Naive thymus-derived CD4-positive, alpha-beta T cell (primary cell): ENCODE measurements at regions not wholly inside any gene's neighbourhood (a gene's known extent, or its start where the extent isn't known, plus 50 kb on each side); places are given as distances from the start of the nearest gene placed in this dataset.
"Not testable (repeated sequence)": the region's sequence is repeated elsewhere in the genome, so short reads cannot be mapped to it uniquely, and the experiment has no call there.

Source experiments
- ATAC-seq: fragments of 150-1000 bp; cut with Tn5 transposase; 2 replicates; pipeline ENCODE4 v1.10.0; 2021; ENCODE audit warnings: mild to moderate bottlenecking, moderate library complexity
- CTCF ChIA-PET: fragments of 350-600 bp; sonication (Branson Sonifier 250); formaldehyde crosslinking; loops from one replicate; lab custom pipeline; 2021; ENCODE audit warnings: antibody characterized with exemption; lab: Charles Lee
- POLR2A ChIA-PET: fragments of 350-600 bp; sonication (Branson Sonifier 250); formaldehyde crosslinking; loops from one replicate; lab custom pipeline; 2021; ENCODE audit warnings: antibody characterized with exemption, inconsistent platforms; lab: Charles Lee
- DNase-seq, 9 donors: peaks; one replicate each; pipeline versions ENCODE4 v3.0.0 to v3.0.0-alpha.2; 2020 to 2022; ENCODE audit warnings: mixed read lengths in 1 of 9
- H3K27ac ChIP-seq: one replicate; pipeline ENCODE4 v1.7.0; 2013; ENCODE audit warnings: mild to moderate bottlenecking, low read depth, low read length, moderate library complexity
- H3K27me3 ChIP-seq, 2 donors: one replicate each; pipeline ENCODE4 v1.7.0; 2013; ENCODE audit warnings: low read length in 2 of 2, mild to moderate bottlenecking in 2 of 2, moderate library complexity in 2 of 2; ENCODE audit not compliant: control insufficient read depth in 2 of 2, insufficient read depth in 2 of 2
- H3K36me3 ChIP-seq, 3 experiments: 1 replicate in 2 of 3; 2 replicates in 1 of 3; pipeline ENCODE4 v1.7.0; 2013; ENCODE audit warnings: low read length in 3 of 3, mild to moderate bottlenecking in 3 of 3, moderate library complexity in 1 of 3; ENCODE audit not compliant: insufficient read depth in 3 of 3, control insufficient read depth in 2 of 3
- H3K4me1 ChIP-seq, 2 donors: one replicate each; pipeline ENCODE4 v1.7.0; 2013; ENCODE audit warnings: low read length in 2 of 2, mild to moderate bottlenecking in 2 of 2, moderate library complexity in 1 of 2; ENCODE audit not compliant: control insufficient read depth in 2 of 2, insufficient read depth in 2 of 2
- H3K4me3 ChIP-seq: 2 replicates; pipeline ENCODE4 v1.7.0; 2013; ENCODE audit warnings: mild to moderate bottlenecking, low read length
- H3K9me3 ChIP-seq, 3 experiments: 1 replicate in 2 of 3; 2 replicates in 1 of 3; pipeline ENCODE4 v1.7.0; 2013; ENCODE audit warnings: low read length in 3 of 3; ENCODE audit not compliant: control insufficient read depth in 2 of 3
- H3K27ac Mint-ChIP-seq, 9 donors: one replicate each; pipeline ENCODE4 v1.8.0; 2020 to 2022; ENCODE audit warnings: mixed read lengths in 9 of 9, mild to moderate bottlenecking in 8 of 9, moderate library complexity in 5 of 9, inconsistent platforms in 2 of 9
- H3K27me3 Mint-ChIP-seq, 5 donors: one replicate each; pipeline ENCODE4 v1.8.0; 2021 to 2022; ENCODE audit warnings: mixed read lengths in 5 of 5, mild to moderate bottlenecking in 1 of 5
- H3K36me3 Mint-ChIP-seq, 5 donors: one replicate each; pipeline ENCODE4 v1.8.0; 2020 to 2022; ENCODE audit warnings: mixed read lengths in 5 of 5, mild to moderate bottlenecking in 3 of 5, inconsistent platforms in 1 of 5
- H3K4me1 Mint-ChIP-seq, 7 donors: one replicate each; pipeline ENCODE4 v1.8.0; 2020 to 2022; ENCODE audit warnings: mixed read lengths in 7 of 7, mild to moderate bottlenecking in 3 of 7, inconsistent platforms in 1 of 7
- H3K4me3 Mint-ChIP-seq, 10 donors: one replicate each; pipeline ENCODE4 v1.8.0; 2020 to 2022; ENCODE audit warnings: mild to moderate bottlenecking in 10 of 10, mixed read lengths in 10 of 10, moderate library complexity in 6 of 10, inconsistent platforms in 2 of 10
- H3K9me3 Mint-ChIP-seq, 11 donors: one replicate each; pipeline ENCODE4 v1.8.0; 2020 to 2022; ENCODE audit warnings: mixed read lengths in 11 of 11, mild to moderate bottlenecking in 4 of 11, inconsistent platforms in 1 of 11, moderate library complexity in 1 of 11
- intact Hi-C, 2 donors: fragments of 100-400 bp; cut with micrococcal nuclease; formaldehyde crosslinking; loops; one replicate each; pipeline ENCODE4 v1.15.1; 2023

- Histone ChIP-seq H3K27me3 (no peaks in the 10 kb centered on the region), H3K4me1 (no peaks in the 10 kb centered on the region), H3K4me3 (no peak overlapping the region), H3K27ac (no peak overlapping the region), H3K36me3 (no peaks in the 10 kb centered on the region), H3K9me3 (no peaks in the 10 kb centered on the region)
- DNase-seq (no peak), ATAC-seq (no peak)
- POLR2A ChIA-PET: no interaction called here
- CTCF ChIA-PET: no interaction called here
- H3K9me3 Mint-ChIP-seq: peaks cover 0 to 7% (median 0%) of the 10 kb centered on the region in 11 donors
- H3K27me3 Mint-ChIP-seq: peaks cover 0 to 8% (median 0%) of the 10 kb centered on the region in 5 donors
- intact Hi-C loops: no loop called here
- no peaks in the 10 kb centered on the region for H3K36me3 Mint-ChIP-seq
- H3K4me3 Mint-ChIP-seq: no peak overlapping the region
- H3K27ac Mint-ChIP-seq: no peak overlapping the region
- peaks cover 0 to 2% (median 0%) of the 10 kb centered on the region in 7 donors for H3K4me1 Mint-ChIP-seq
Measured at GRCh38 chr11:81568918-81569317, 1164.7 kb downstream of the FAM181B start.

- Mint-ChIP-seq H3K9me3 (peaks cover 0 to 5% (median 0%) of the 10 kb centered on the region in 11 donors), H3K36me3 (no peaks in the 10 kb centered on the region), H3K4me3 (no peak overlapping the region), H3K27ac (no peak overlapping the region), H3K27me3 (no peaks in the 10 kb centered on the region), H3K4me1 (no peaks in the 10 kb centered on the region)
- ATAC-seq (no peak), DNase-seq (no peak)
- CTCF ChIA-PET: no interaction called here
- H3K36me3 ChIP-seq: no peaks in the 10 kb centered on the region
- no peaks in the 10 kb centered on the region for H3K9me3 ChIP-seq
- POLR2A ChIA-PET: no interaction called here
- intact Hi-C loops: no loop called here
- H3K27ac ChIP-seq: no peak overlapping the region
- no peaks in the 10 kb centered on the region for H3K27me3 ChIP-seq
- no peak overlapping the region for H3K4me3 ChIP-seq
- no peaks in the 10 kb centered on the region for H3K4me1 ChIP-seq
Measured at GRCh38 chr11:81548123-81548522, 1185.5 kb downstream of the FAM181B start.

GRCh38 chr11:81539806-81540205 lies 1193.9 kb downstream of the FAM181B start:
- H3K27ac ChIP-seq, CTCF ChIA-PET, H3K27me3 Mint-ChIP-seq, ATAC-seq, H3K9me3 Mint-ChIP-seq, H3K9me3 ChIP-seq, H3K27me3 ChIP-seq, H3K4me1 Mint-ChIP-seq, H3K27ac Mint-ChIP-seq, H3K4me3 ChIP-seq, H3K36me3 ChIP-seq, POLR2A ChIA-PET, H3K4me1 ChIP-seq, H3K4me3 Mint-ChIP-seq, intact Hi-C loops, DNase-seq, H3K36me3 Mint-ChIP-seq: not testable (repeated sequence)

- Histone ChIP-seq H3K36me3 (no peaks in the 10 kb centered on the region), H3K27ac (no peak overlapping the region), H3K4me3 (no peak overlapping the region), H3K9me3 (no peaks in the 10 kb centered on the region), H3K4me1 (no peaks in the 10 kb centered on the region), H3K27me3 (no peaks in the 10 kb centered on the region)
- ChIA-PET POLR2A (no interaction called here), CTCF (no interaction called here)
- Mint-ChIP-seq H3K9me3 (peaks cover 0 to 20% (median 2%) of the 10 kb centered on the region in 11 donors), H3K4me3 (no peak overlapping the region), H3K4me1 (no peaks in the 10 kb centered on the region), H3K27me3 (no peaks in the 10 kb centered on the region), H3K36me3 (no peaks in the 10 kb centered on the region), H3K27ac (no peak overlapping the region)
- ATAC-seq: no peak
- no peak for DNase-seq
- intact Hi-C loops: no loop called here
Measured at GRCh38 chr11:81515566-81515965, 1218.1 kb downstream of the FAM181B start.

GRCh38 chr11:81497202-81497804 lies 1236.4 kb downstream of the FAM181B start:
- no peaks in the 10 kb centered on the region for H3K36me3 ChIP-seq
- no peak for ATAC-seq
- H3K9me3 Mint-ChIP-seq: peaks cover 0 to 6% (median 2%) of the 10 kb centered on the region in 11 donors
- H3K9me3 ChIP-seq: no peaks in the 10 kb centered on the region
- POLR2A ChIA-PET: no interaction called here
- H3K27ac ChIP-seq: no peak overlapping the region
- H3K4me3 ChIP-seq: no peak overlapping the region
- intact Hi-C loops: loop anchor here in 1 of 2 donors (5.0 kb wide), 1 partner anchor 1790 kb away; no protein-coding TSS in a partner anchor
- H3K4me1 Mint-ChIP-seq: no peaks in the 10 kb centered on the region
- DNase-seq: peak in 2 of 9 donors; percentile 2 to 8
- peaks cover 0 to 13% (median 5%) of the 10 kb centered on the region in 5 donors for H3K27me3 Mint-ChIP-seq
- H3K4me1 ChIP-seq: no peaks in the 10 kb centered on the region
- H3K36me3 Mint-ChIP-seq: no peaks in the 10 kb centered on the region
- H3K27ac Mint-ChIP-seq: no peak overlapping the region
- H3K4me3 Mint-ChIP-seq: no peak overlapping the region
- CTCF ChIA-PET: interaction anchor here (0.7 kb wide), 1 partner anchor 234 kb away, joined by 3 read pairs; no protein-coding TSS in a partner anchor
- no peaks in the 10 kb centered on the region for H3K27me3 ChIP-seq

- Histone ChIP-seq H3K4me3 (no peak overlapping the region), H3K4me1 (no peaks in the 10 kb centered on the region), H3K27me3 (no peaks in the 10 kb centered on the region), H3K9me3 (no peaks in the 10 kb centered on the region), H3K27ac (no peak overlapping the region), H3K36me3 (no peaks in the 10 kb centered on the region)
- H3K27me3 Mint-ChIP-seq: peaks cover 0 to 13% (median 5%) of the 10 kb centered on the region in 5 donors
- H3K4me1 Mint-ChIP-seq: no peaks in the 10 kb centered on the region
- intact Hi-C loops: loop anchor here in 1 of 2 donors (5.0 kb wide), 1 partner anchor 1789 kb away; no protein-coding TSS in a partner anchor
- no peak for ATAC-seq
- no peak overlapping the region for H3K27ac Mint-ChIP-seq
- no peaks in the 10 kb centered on the region for H3K36me3 Mint-ChIP-seq
- H3K4me3 Mint-ChIP-seq: no peak overlapping the region
- POLR2A ChIA-PET: no interaction called here
- DNase-seq: no peak
- CTCF ChIA-PET: interaction anchor here (0.7 kb wide), 1 partner anchor 233 kb away, joined by 3 read pairs; no protein-coding TSS in a partner anchor
- H3K9me3 Mint-ChIP-seq: peaks cover 0 to 5% (median 0%) of the 10 kb centered on the region in 11 donors
Measured at GRCh38 chr11:81496601-81497000, 1237.1 kb downstream of the FAM181B start.
